Upper lobe of left lung (tissue), 4 donors: ENCODE measurements at regions not wholly inside any gene's neighbourhood (a gene's known extent, or its start where the extent isn't known, plus 50 kb on each side); places are given as distances from the start of the nearest gene placed in this dataset.

Source experiments
- CTCF ChIP-seq, 6 experiments: fragments of 450-650 bp in 4 of 6; fragments of 200-600 bp in 2 of 6; sonication (generic) in 2 of 6; IDR thresholded peaks; one replicate each; pipeline ENCODE4 v1.5.1; 2016 to 2019; ENCODE audit warnings: antibody characterized with exemption in 6 of 6
- EP300 ChIP-seq, 4 donors: sonication (generic); formaldehyde crosslinking; IDR thresholded peaks; one replicate each; pipeline ENCODE4 v1.5.1; 2017; ENCODE audit warnings: antibody characterized with exemption in 4 of 4, control low read depth in 2 of 4
- POLR2A ChIP-seq, 4 donors: fragments of 450-650 bp; IDR thresholded peaks; one replicate each; pipeline ENCODE4 v1.5.1; 2016 to 2017; ENCODE audit warnings: antibody characterized with exemption in 4 of 4, mild to moderate bottlenecking in 2 of 4

- TF ChIP-seq CTCF (IDR thresholded peaks at IDR 0.05) = no peak
- TF ChIP-seq POLR2A (IDR thresholded peaks at IDR 0.05) = no peak
- no peak for TF ChIP-seq EP300 (IDR thresholded peaks at IDR 0.05)
Measured at GRCh38 chr2:18118703-18119102, 240.2 kb downstream of the KCNS3 start.
